HCT116 (cell line): ENCODE measurements at regions not wholly inside any gene's neighbourhood (a gene's known extent, or its start where the extent isn't known, plus 50 kb on each side); places are given as distances from the start of the nearest gene placed in this dataset.
"Not testable (repeated sequence)": the region's sequence is repeated elsewhere in the genome, so short reads cannot be mapped to it uniquely, and the experiment has no call there.

Source experiments
- ATAC-seq: fragments of 200-7000 bp; cut with Tn5 transposase; 2 replicates; pipeline ENCODE4 v1.9.1; 2020; ENCODE audit warnings: mild to moderate bottlenecking, moderate library complexity
- BruUV-seq: library from RNA; stranded (reverse); fragments of 400-500 nt; replicated peaks from 2 replicates; lab custom pipeline; 2021; lab: Mats Ljungman, UMichigan
- CTCF ChIA-PET: fragments of 300-600 bp; sonication (Branson Sonifier 250); formaldehyde crosslinking; loops from one replicate; lab custom pipeline; 2021; ENCODE audit warnings: antibody characterized with exemption; lab: Charles Lee
- POLR2A ChIA-PET: fragments of 300-600, 350-600 bp; sonication (Branson Sonifier 250); formaldehyde crosslinking; loops from one replicate; lab custom pipeline; 2021; ENCODE audit warnings: antibody characterized with exemption; lab: Charles Lee
- RAD21 ChIA-PET, 2 experiments: fragments of 300-600 bp; sonication (Branson Sonifier 250); formaldehyde crosslinking; loops; one replicate each; lab custom pipeline; 2023; ENCODE audit warnings: low total read pairs in 2 of 2; ENCODE audit not compliant: uncharacterized antibody in 2 of 2, unreplicated experiment in 2 of 2, low non-redundant PET in 1 of 2; lab: Charles Lee
- DNase-seq: peaks from one replicate; pipeline ENCODE4 v3.0.0-alpha.2; 2010; ENCODE audit warnings: low read depth, low spot score
- H2AFZ ChIP-seq: fragments of 200-600 bp; shearing (Covaris generic), sonication (generic); 2 replicates; pipeline ENCODE4 v1.6.1; 2017; ENCODE audit warnings: low read depth, mixed run types, mixed read lengths, antibody characterized with exemption, low read length; ENCODE audit not compliant: poor library complexity, severe bottlenecking
- H3K27ac ChIP-seq: 2 replicates; pipeline ENCODE4 v1.5.1; 2012; ENCODE audit warnings: low read depth, low read length
- H3K27me3 ChIP-seq: fragments of 200-600 bp; sonication (generic); 2 replicates; pipeline ENCODE4 v1.6.1; 2016; ENCODE audit warnings: mixed run types, low read length, mixed read lengths; ENCODE audit not compliant: insufficient read depth
- H3K36me3 ChIP-seq, 2 experiments: fragments of 200-500 bp in 1 of 2; fragments of 200-600 bp in 1 of 2; sonication (Bioruptor generic) in 1 of 2; sonication (generic) in 1 of 2; 2 replicates each; pipeline versions ENCODE4 v1.5.1 to v1.6.1; 2014 to 2016; ENCODE audit warnings: low read length in 2 of 2, inconsistent platforms in 1 of 2, mixed read lengths in 1 of 2, mixed run types in 1 of 2; ENCODE audit not compliant: insufficient read depth in 2 of 2, control insufficient read depth in 1 of 2
- H3K4me1 ChIP-seq, 2 experiments: fragments of 200-600 bp in 1 of 2; sonication (generic) in 1 of 2; 2 replicates each; pipeline versions ENCODE4 v1.5.1 to v1.6.1; 2012 to 2017; ENCODE audit warnings: low read length in 2 of 2, inconsistent platforms in 1 of 2, mild to moderate bottlenecking in 1 of 2, mixed read lengths in 1 of 2, mixed run types in 1 of 2, moderate library complexity in 1 of 2; ENCODE audit not compliant: insufficient read depth in 2 of 2, control insufficient read depth in 1 of 2
- H3K4me2 ChIP-seq: fragments of 200-600 bp; sonication (generic); 2 replicates; pipeline ENCODE4 v1.6.1; 2017; ENCODE audit warnings: mixed run types, low read length, mixed read lengths
- H3K4me3 ChIP-seq, 2 experiments: fragments of 200-600 bp in 1 of 2; sonication (generic) in 1 of 2; replicated peaks in 1 of 2; 2 replicates each; pipeline ENCODE4 v1.5.1; 2011 to 2016; ENCODE audit warnings: low read length in 2 of 2, control low read depth in 1 of 2, low read depth in 1 of 2, mild to moderate bottlenecking in 1 of 2, mixed read lengths in 1 of 2, mixed run types in 1 of 2
- H3K79me2 ChIP-seq: fragments of 200-600 bp; sonication (generic); 2 replicates; pipeline ENCODE4 v1.6.1; 2017; ENCODE audit warnings: mild to moderate bottlenecking, mixed run types, low read length, moderate library complexity, mixed read lengths; ENCODE audit not compliant: insufficient read depth
- H3K9ac ChIP-seq: fragments of 200-600 bp; sonication (generic); 2 replicates; pipeline ENCODE4 v1.6.1; 2016; ENCODE audit warnings: low read length, mixed read lengths
- H3K9me2 ChIP-seq: fragments of 200-600 bp; sonication (generic), shearing (Covaris generic); 2 replicates; pipeline ENCODE4 v1.6.1; 2017; ENCODE audit warnings: mixed run types, mild to moderate bottlenecking, moderate library complexity; ENCODE audit not compliant: insufficient read depth
- H3K9me3 ChIP-seq, 2 experiments: fragments of 200-500 bp in 1 of 2; fragments of 200-600 bp in 1 of 2; sonication (Bioruptor generic) in 1 of 2; sonication (generic) in 1 of 2; 2 replicates each; pipeline ENCODE4 v1.6.1; 2014 to 2017; ENCODE audit warnings: low read length in 2 of 2, mixed read lengths in 2 of 2, inconsistent platforms in 1 of 2, low read depth in 1 of 2, mild to moderate bottlenecking in 1 of 2, mixed run types in 1 of 2, moderate library complexity in 1 of 2; ENCODE audit not compliant: control insufficient read depth in 1 of 2, insufficient read depth in 1 of 2
- H4K20me1 ChIP-seq: fragments of 200-600 bp; sonication (generic), shearing (Covaris generic); 2 replicates; pipeline ENCODE4 v1.6.1; 2017; ENCODE audit warnings: mixed run types, mild to moderate bottlenecking, moderate library complexity; ENCODE audit not compliant: insufficient read depth
- CBX3 ChIP-seq: IDR thresholded peaks from 2 replicates; pipeline ENCODE4 v1.6.1; 2012; ENCODE audit warnings: low read depth
- EGR1 ChIP-seq: IDR thresholded peaks from 2 replicates; pipeline ENCODE4 v1.6.1; 2012; ENCODE audit warnings: low read depth
- FOSL1 ChIP-seq: IDR thresholded peaks from 2 replicates; pipeline ENCODE4 v1.6.1; 2012; ENCODE audit warnings: low read depth
- MAX ChIP-seq: IDR thresholded peaks from 2 replicates; pipeline ENCODE4 v1.6.1; 2012
- POLR2AphosphoS5 ChIP-seq: IDR thresholded peaks from 2 replicates; pipeline ENCODE4 v1.6.1; 2011; ENCODE audit warnings: mild to moderate bottlenecking, low read depth, low read length, moderate library complexity
- ZFX ChIP-seq: fragments of 450-650 bp; IDR thresholded peaks from 2 replicates; pipeline ENCODE4 v1.6.1; 2017
- ZNF274 ChIP-seq: fragments of 200-500 bp; sonication (Bioruptor generic); IDR thresholded peaks from 2 replicates; pipeline ENCODE4 v1.6.1; 2014; ENCODE audit warnings: mild to moderate bottlenecking, low read depth, low read length, inconsistent platforms
- intact Hi-C: fragments of 100-400 bp; cut with micrococcal nuclease; formaldehyde crosslinking; loops from 2 replicates; pipeline ENCODE4 v1.10.0; 2022

DNA sequence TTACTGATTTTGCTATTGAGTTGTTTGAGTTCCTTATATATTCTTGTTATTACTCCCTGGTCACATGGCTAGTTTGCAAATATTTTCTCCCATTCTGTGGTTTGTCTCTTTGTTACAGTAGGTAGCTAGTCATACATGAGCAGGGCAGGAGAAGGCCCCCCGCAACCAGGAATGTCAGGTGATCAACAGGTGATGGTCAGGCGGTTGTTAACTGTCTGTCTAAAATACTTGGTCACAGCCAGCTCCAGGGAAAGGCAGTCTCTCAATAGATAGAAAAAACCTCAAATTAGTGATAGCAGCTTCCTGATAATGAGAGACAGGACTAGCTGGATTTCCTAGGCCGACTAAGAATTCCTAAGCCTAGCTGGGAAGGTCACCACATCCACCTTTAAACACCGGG is 217.9 kb downstream of the RHOU start:
- H3K9me3 ChIP-seq: no peaks in the 10 kb centered on the region
- no peak overlapping the region for H3K27ac ChIP-seq
- no peak for TF ChIP-seq CBX3
- TF ChIP-seq POLR2AphosphoS5: no peak
- TF ChIP-seq EGR1: no peak
- no peak for TF ChIP-seq MAX
- TF ChIP-seq ZFX: no peak
- no peak for TF ChIP-seq FOSL1
- no peak for TF ChIP-seq ZNF274
- CTCF ChIA-PET: no interaction called here
- no peak overlapping the region for H2AFZ ChIP-seq
- H3K9me2 ChIP-seq: no peaks in the 10 kb centered on the region
- H3K4me1 ChIP-seq: no peaks in the 10 kb centered on the region
- POLR2A ChIA-PET: no interaction called here
- no TSS peak for BruUV-seq
- no peak overlapping the region for H3K4me2 ChIP-seq
- ATAC-seq (no peak), DNase-seq (no peak)
- RAD21 ChIA-PET: no interaction called here
- no peak overlapping the region for H3K4me3 ChIP-seq
- no peaks in the 10 kb centered on the region for H4K20me1 ChIP-seq
- H3K79me2 ChIP-seq: no peaks in the 10 kb centered on the region
- no peaks in the 10 kb centered on the region for H3K36me3 ChIP-seq
- no peak overlapping the region for H3K9ac ChIP-seq
- intact Hi-C loops: no loop called here
- no peaks in the 10 kb centered on the region for H3K27me3 ChIP-seq

- H3K9me3 ChIP-seq, ATAC-seq, POLR2A ChIA-PET, H3K4me2 ChIP-seq, H3K27me3 ChIP-seq, H3K9ac ChIP-seq, RAD21 ChIA-PET, H3K27ac ChIP-seq, CTCF ChIA-PET, H4K20me1 ChIP-seq, H3K4me1 ChIP-seq, H3K79me2 ChIP-seq, H3K9me2 ChIP-seq, BruUV-seq, H2AFZ ChIP-seq, H3K4me3 ChIP-seq, DNase-seq, H3K36me3 ChIP-seq, intact Hi-C loops: not testable (repeated sequence)
Observed at GRCh38 chr1:228953808-228954207, 218.5 kb downstream of the RHOU start.
